K562 (cell line): ENCODE measurements at regions not wholly inside any gene's neighbourhood (a gene's known extent, or its start where the extent isn't known, plus 50 kb on each side); places are given as distances from the start of the nearest gene placed in this dataset.

Experiments
- ATAC-seq: fragments of 200-7000 bp; cut with Tn5 transposase; 3 replicates; pipeline ENCODE4 v1.9.1; 2020; ENCODE audit warnings: moderate library complexity
- BruUV-seq: library from RNA; stranded (reverse); fragments of 400-500 nt; replicated peaks from 2 replicates; lab custom pipeline; 2021; lab: Mats Ljungman, UMichigan
- CTCF ChIA-PET: fragments of 300-600 bp; formaldehyde crosslinking; extraction: SDS; loops from one replicate; lab custom pipeline; 2021; ENCODE audit warnings: low intra/inter-chr PET ratio; lab: Yijun Ruan, JAX
- POLR2A ChIA-PET: fragments of 300-600, 350-650 bp; sonication (Branson Sonifier 250); formaldehyde crosslinking; extraction: SDS; loops from one replicate; lab custom pipeline; 2021; ENCODE audit warnings: antibody characterized with exemption, inconsistent platforms; lab: Yijun Ruan, JAX
- DNase-seq, 4 experiments: peaks; one replicate each; pipeline versions ENCODE4 v3.0.0 to v3.0.0-alpha.2; 2011 to 2018; ENCODE audit warnings: low spot score in 3 of 4, mixed read lengths in 3 of 4; ENCODE audit errors: extremely low read depth in 1 of 4
- FAIRE-seq: peaks from 2 replicates; lab custom pipeline; 2011; peaks lifted over from hg19 to GRCh38; lab: Jason Lieb, UNC
- H2AFZ ChIP-seq: 2 replicates; pipeline ENCODE4 v1.6.0; 2011; ENCODE audit warnings: low read depth, low read length, control low read depth, inconsistent platforms
- H3K27ac ChIP-seq: fragments of 200-600 bp; 3 replicates; pipeline ENCODE4 v1.8.0; 2011; ENCODE audit warnings: low read depth, mild to moderate bottlenecking, control low read depth, inconsistent platforms, low read length, moderate library complexity, mixed read lengths; ENCODE audit errors: extremely low read depth
- H3K27me3 ChIP-seq, 2 experiments: fragments of 300-600 bp in 1 of 2; 2 replicates in 1 of 2; 3 replicates in 1 of 2; pipeline versions ENCODE4 v1.6.0 to v1.8.0; 2011; ENCODE audit warnings: inconsistent platforms in 2 of 2, low read length in 2 of 2, mild to moderate bottlenecking in 1 of 2, mixed read lengths in 1 of 2, moderate library complexity in 1 of 2; ENCODE audit not compliant: control insufficient read depth in 2 of 2, insufficient read depth in 2 of 2
- H3K36me3 ChIP-seq: fragments of 300-600 bp; 3 replicates; pipeline ENCODE4 v1.8.0; 2011; ENCODE audit warnings: mild to moderate bottlenecking, low read length, inconsistent platforms; ENCODE audit not compliant: control insufficient read depth, insufficient read depth
- H3K4me1 ChIP-seq, 2 experiments: fragments of 200-600 bp in 1 of 2; replicated peaks in 1 of 2; 2 replicates in 1 of 2; 3 replicates in 1 of 2; pipeline versions ENCODE4 v1.5.1 to v1.8.0; 2011; ENCODE audit warnings: inconsistent platforms in 2 of 2, low read length in 2 of 2, mild to moderate bottlenecking in 1 of 2, mixed read lengths in 1 of 2, moderate library complexity in 1 of 2; ENCODE audit not compliant: control insufficient read depth in 2 of 2, insufficient read depth in 2 of 2
- H3K4me2 ChIP-seq: 2 replicates; pipeline ENCODE4 v1.6.1; 2011; ENCODE audit warnings: low read length, control low read depth, inconsistent platforms, mixed read lengths; ENCODE audit not compliant: insufficient read depth
- H3K4me3 ChIP-seq: fragments of 200-600 bp; sonication (generic), shearing (Covaris generic); 2 replicates; pipeline ENCODE4 v1.5.1; 2016; ENCODE audit warnings: control low read depth, inconsistent platforms
- H3K79me2 ChIP-seq: fragments of 200-600 bp; 3 replicates; pipeline ENCODE4 v1.8.0; 2011; ENCODE audit warnings: low read length, inconsistent platforms; ENCODE audit not compliant: control insufficient read depth, insufficient read depth
- H3K9ac ChIP-seq, 2 experiments: 2 replicates each; pipeline versions ENCODE4 v1.6.0 to v1.6.1; 2011; ENCODE audit warnings: low read depth in 2 of 2, low read length in 2 of 2, control low read depth in 1 of 2, inconsistent platforms in 1 of 2, mild to moderate bottlenecking in 1 of 2, mixed read lengths in 1 of 2; ENCODE audit not compliant: insufficient read depth in 1 of 2
- H3K9me1 ChIP-seq: one replicate; pipeline ENCODE4 v1.6.0; 2011; ENCODE audit warnings: inconsistent platforms, mild to moderate bottlenecking, low read length, moderate library complexity; ENCODE audit not compliant: control insufficient read depth, insufficient read depth
- H3K9me3 ChIP-seq: replicated peaks from 2 replicates; pipeline ENCODE4 v1.5.1; 2011; ENCODE audit warnings: low read depth, low read length, inconsistent platforms; ENCODE audit not compliant: control insufficient read depth, insufficient read depth
- H4K20me1 ChIP-seq: replicated peaks from 2 replicates; pipeline ENCODE4 v1.6.1; 2011; ENCODE audit warnings: low read length, inconsistent platforms, mixed read lengths; ENCODE audit not compliant: control insufficient read depth, insufficient read depth
- FOXA1 ChIP-seq: fragments of 450-650 bp; IDR thresholded peaks from 2 replicates; pipeline ENCODE4 v1.6.1; 2016; ENCODE audit warnings: mild to moderate bottlenecking, borderline replicate concordance
- GTF2A2 ChIP-seq: IDR thresholded peaks from 2 replicates; pipeline ENCODE4 v1.6.1; 2016; ENCODE audit warnings: mild to moderate bottlenecking, missing genetic modification characterization, missing compliant biosample characterization
- IFI16 ChIP-seq: fragments of 250-450 bp; sonication (Bioruptor Pico); IDR thresholded peaks from 2 replicates; pipeline ENCODE4 v2.1.2; 2022; ENCODE audit warnings: mild to moderate bottlenecking, inconsistent platforms
- KAT8 ChIP-seq: fragments of 450-650 bp; IDR thresholded peaks from 2 replicates; pipeline ENCODE4 v1.6.1; 2016; ENCODE audit warnings: low read depth, mild to moderate bottlenecking
- MEF2D ChIP-seq: conservative IDR thresholded peaks from 2 replicates; pipeline ENCODE4 v1.6.1; 2016; ENCODE audit warnings: low read depth, missing genetic modification characterization, missing compliant biosample characterization
- RUNX1 ChIP-seq: sonication (generic); IDR thresholded peaks from 2 replicates; pipeline ENCODE4 v1.6.1; 2016; ENCODE audit warnings: antibody characterized with exemption, low read depth
- SREBF2 ChIP-seq: sonication (generic); formaldehyde crosslinking; IDR thresholded peaks from 2 replicates; pipeline ENCODE4 v1.4.0; 2020; ENCODE audit warnings: mild to moderate bottlenecking, missing genetic modification reagents
- XRCC4 ChIP-seq: IDR thresholded peaks from one replicate; pipeline ENCODE4 v1.6.1; 2011; ENCODE audit not compliant: insufficient read depth, insufficient read length; ENCODE audit errors: extremely low read depth
- ZNF764 ChIP-seq: fragments of 250-450 bp; sonication (Bioruptor Pico); IDR thresholded peaks from 2 replicates; pipeline ENCODE4 v1.4.0; 2020; ENCODE audit warnings: low read depth, mild to moderate bottlenecking, moderate library complexity
- WGBS: fragments of 100-300 bp; shearing (Covaris generic); methylation state at CpG from one replicate; pipeline ENCODE4 v1.1.6; 2016; ENCODE audit warnings: low coverage, mixed read lengths; ENCODE audit not compliant: insufficient coverage; ENCODE audit errors: missing lambda C conversion rate; 5-methylcytosine and 5-hydroxymethylcytosine counted together
- in situ Hi-C: fragments of 300-500 bp; cut with MboI; formaldehyde crosslinking; loops from 4 replicates; pipeline ENCODE4 v1.15.0; 2018; ENCODE audit warnings: inconsistent platforms, mixed read lengths
- intact Hi-C: fragments of 100-400 bp; cut with micrococcal nuclease; formaldehyde crosslinking; loops from 2 replicates; pipeline ENCODE4 v1.14.2; 2022
- TF ChIP-seq, protein P1 (sequence below): fragments of 250-450 bp; sonication (Bioruptor Pico); IDR thresholded peaks from 2 replicates; pipeline ENCODE4 v1.4.0; 2020
- TF ChIP-seq, protein P2 (sequence below): sonication (generic); formaldehyde crosslinking; IDR thresholded peaks from 2 replicates; pipeline ENCODE4 v1.8.1; 2023; ENCODE audit warnings: mild to moderate bottlenecking, missing genetic modification reagents
- TF ChIP-seq, protein P3 (sequence below): fragments of 250-450 bp; sonication (Bioruptor Pico); IDR thresholded peaks from 2 replicates; pipeline ENCODE4 v1.5.0; 2020; ENCODE audit warnings: mild to moderate bottlenecking, borderline replicate concordance

DNA sequence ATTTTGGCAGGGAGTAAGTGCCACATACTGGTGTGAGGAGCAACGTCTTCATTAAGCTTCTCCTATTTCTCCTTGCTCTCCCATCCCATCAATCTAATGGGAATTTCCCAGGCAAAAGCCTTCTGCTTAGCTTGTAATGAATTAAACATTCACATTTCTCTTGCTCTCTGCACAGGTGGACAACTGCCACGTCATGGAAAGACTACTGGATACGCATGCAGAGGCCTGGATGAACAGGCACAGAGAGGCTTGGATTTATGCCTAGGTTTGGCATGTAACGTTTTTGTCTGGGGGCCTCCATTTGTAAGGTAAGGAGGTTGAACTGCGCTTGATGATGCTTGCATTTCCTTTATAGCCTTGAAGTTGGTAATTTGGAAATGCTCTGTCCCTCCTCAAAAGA, 374.8 kb downstream of the KLF12 start (continued):
- TF ChIP-seq, protein P1, sequence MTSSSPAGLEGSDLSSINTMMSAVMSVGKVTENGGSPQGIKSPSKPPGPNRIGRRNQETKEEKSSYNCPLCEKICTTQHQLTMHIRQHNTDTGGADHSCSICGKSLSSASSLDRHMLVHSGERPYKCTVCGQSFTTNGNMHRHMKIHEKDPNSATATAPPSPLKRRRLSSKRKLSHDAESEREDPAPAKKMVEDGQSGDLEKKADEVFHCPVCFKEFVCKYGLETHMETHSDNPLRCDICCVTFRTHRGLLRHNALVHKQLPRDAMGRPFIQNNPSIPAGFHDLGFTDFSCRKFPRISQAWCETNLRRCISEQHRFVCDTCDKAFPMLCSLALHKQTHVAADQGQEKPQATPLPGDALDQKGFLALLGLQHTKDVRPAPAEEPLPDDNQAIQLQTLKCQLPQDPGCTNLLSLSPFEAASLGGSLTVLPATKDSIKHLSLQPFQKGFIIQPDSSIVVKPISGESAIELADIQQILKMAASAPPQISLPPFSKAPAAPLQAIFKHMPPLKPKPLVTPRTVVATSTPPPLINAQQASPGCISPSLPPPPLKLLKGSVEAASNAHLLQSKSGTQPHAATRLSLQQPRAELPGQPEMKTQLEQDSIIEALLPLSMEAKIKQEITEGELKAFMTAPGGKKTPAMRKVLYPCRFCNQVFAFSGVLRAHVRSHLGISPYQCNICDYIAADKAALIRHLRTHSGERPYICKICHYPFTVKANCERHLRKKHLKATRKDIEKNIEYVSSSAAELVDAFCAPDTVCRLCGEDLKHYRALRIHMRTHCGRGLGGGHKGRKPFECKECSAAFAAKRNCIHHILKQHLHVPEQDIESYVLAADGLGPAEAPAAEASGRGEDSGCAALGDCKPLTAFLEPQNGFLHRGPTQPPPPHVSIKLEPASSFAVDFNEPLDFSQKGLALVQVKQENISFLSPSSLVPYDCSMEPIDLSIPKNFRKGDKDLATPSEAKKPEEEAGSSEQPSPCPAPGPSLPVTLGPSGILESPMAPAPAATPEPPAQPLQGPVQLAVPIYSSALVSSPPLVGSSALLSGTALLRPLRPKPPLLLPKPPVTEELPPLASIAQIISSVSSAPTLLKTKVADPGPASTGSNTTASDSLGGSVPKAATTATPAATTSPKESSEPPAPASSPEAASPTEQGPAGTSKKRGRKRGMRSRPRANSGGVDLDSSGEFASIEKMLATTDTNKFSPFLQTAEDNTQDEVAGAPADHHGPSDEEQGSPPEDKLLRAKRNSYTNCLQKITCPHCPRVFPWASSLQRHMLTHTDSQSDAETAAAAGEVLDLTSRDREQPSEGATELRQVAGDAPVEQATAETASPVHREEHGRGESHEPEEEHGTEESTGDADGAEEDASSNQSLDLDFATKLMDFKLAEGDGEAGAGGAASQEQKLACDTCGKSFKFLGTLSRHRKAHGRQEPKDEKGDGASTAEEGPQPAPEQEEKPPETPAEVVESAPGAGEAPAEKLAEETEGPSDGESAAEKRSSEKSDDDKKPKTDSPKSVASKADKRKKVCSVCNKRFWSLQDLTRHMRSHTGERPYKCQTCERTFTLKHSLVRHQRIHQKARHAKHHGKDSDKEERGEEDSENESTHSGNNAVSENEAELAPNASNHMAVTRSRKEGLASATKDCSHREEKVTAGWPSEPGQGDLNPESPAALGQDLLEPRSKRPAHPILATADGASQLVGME: no peak
- TF ChIP-seq XRCC4 (no peak), FOXA1 (no peak)

DNA sequence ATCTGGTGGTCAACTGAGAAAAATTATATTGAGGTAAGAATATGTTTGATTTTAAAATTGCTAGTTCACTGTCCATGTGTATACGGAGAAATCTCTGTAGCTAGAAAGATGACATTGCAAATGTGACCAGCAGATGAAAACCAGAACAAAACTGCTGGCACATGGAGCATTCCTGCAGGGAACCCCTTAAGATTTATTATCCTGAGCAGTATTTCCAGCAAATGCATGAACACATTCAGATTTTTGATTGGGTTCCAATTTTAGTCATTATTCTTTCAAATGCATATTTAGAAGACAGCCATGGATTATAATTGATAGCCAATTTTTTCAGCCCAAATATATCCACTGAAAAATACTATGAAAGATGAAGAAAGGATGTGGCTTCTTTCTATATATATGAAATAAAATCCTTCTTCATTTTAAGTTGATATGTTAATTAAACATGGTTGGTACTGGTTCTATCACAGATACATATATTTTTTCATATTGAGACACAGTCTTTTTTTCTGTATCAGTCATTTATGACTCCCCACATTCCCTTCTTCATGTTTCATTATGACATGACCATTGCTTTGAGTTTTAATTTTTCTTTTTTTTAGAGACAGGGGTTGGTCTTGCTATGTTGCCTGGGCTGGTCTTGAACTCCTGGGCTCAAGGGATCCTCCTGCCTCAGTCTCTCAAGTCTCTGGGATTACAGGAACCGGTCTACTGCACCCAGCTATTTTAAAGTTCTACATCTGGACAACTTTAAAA, 376.5 kb downstream of the KLF12 start:
- intact Hi-C loops (no loop called here), in situ Hi-C loops (loop anchor here (25.0 kb wide), 1 partner anchor 1480 kb away; no protein-coding TSS in a partner anchor)
- ATAC-seq (no peak), FAIRE-seq (no peak), DNase-seq (no peak)
- Histone ChIP-seq H3K9me1 (no peaks in the 10 kb centered on the region), H3K27me3 (no peaks in the 10 kb centered on the region), H3K79me2 (no peaks in the 10 kb centered on the region), H3K4me3 (no peak overlapping the region), H4K20me1 (no peaks in the 10 kb centered on the region), H3K36me3 (no peaks in the 10 kb centered on the region), H3K9me3 (no peaks in the 10 kb centered on the region), H3K4me1 (no peaks in the 10 kb centered on the region), H3K9ac (no peak overlapping the region), H3K27ac (no peak overlapping the region), H3K4me2 (no peak overlapping the region), H2AFZ (no peak overlapping the region)
- POLR2A ChIA-PET: no interaction called here
- 0% methylated on average over 2 of the region's 2 CpGs for WGBS
- no TSS peak for BruUV-seq
- CTCF ChIA-PET: no interaction called here
- no peak for TF ChIP-seq SREBF2 (CRISPR knock-in tag)
- no peak for TF ChIP-seq MEF2D (tag)
- no peak for TF ChIP-seq GTF2A2 (tag)
- TF ChIP-seq, protein P2, sequence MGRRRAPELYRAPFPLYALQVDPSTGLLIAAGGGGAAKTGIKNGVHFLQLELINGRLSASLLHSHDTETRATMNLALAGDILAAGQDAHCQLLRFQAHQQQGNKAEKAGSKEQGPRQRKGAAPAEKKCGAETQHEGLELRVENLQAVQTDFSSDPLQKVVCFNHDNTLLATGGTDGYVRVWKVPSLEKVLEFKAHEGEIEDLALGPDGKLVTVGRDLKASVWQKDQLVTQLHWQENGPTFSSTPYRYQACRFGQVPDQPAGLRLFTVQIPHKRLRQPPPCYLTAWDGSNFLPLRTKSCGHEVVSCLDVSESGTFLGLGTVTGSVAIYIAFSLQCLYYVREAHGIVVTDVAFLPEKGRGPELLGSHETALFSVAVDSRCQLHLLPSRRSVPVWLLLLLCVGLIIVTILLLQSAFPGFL: no peak
- no peak for TF ChIP-seq KAT8
- no peak for TF ChIP-seq IFI16 (CRISPR knock-in tag)
- TF ChIP-seq ZNF764: no peak
- TF ChIP-seq, protein P3, sequence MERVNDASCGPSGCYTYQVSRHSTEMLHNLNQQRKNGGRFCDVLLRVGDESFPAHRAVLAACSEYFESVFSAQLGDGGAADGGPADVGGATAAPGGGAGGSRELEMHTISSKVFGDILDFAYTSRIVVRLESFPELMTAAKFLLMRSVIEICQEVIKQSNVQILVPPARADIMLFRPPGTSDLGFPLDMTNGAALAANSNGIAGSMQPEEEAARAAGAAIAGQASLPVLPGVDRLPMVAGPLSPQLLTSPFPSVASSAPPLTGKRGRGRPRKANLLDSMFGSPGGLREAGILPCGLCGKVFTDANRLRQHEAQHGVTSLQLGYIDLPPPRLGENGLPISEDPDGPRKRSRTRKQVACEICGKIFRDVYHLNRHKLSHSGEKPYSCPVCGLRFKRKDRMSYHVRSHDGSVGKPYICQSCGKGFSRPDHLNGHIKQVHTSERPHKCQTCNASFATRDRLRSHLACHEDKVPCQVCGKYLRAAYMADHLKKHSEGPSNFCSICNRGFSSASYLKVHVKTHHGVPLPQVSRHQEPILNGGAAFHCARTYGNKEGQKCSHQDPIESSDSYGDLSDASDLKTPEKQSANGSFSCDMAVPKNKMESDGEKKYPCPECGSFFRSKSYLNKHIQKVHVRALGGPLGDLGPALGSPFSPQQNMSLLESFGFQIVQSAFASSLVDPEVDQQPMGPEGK (CRISPR knock-in tag): no peak
- TF ChIP-seq RUNX1: no peak
